HL-60/S4 (cell line): ENCODE measurements at regions not wholly inside any gene's neighbourhood (a gene's known extent, or its start where the extent isn't known, plus 50 kb on each side); places are given as distances from the start of the nearest gene placed in this dataset.

ENCODE experiments used
- in situ Hi-C: fragments of 300-500 bp; cut with MboI; formaldehyde crosslinking; loops from 2 replicates; pipeline ENCODE4 v1.14.3; 2022; ENCODE audit warnings: low sequenced_read_pairs

DNA sequence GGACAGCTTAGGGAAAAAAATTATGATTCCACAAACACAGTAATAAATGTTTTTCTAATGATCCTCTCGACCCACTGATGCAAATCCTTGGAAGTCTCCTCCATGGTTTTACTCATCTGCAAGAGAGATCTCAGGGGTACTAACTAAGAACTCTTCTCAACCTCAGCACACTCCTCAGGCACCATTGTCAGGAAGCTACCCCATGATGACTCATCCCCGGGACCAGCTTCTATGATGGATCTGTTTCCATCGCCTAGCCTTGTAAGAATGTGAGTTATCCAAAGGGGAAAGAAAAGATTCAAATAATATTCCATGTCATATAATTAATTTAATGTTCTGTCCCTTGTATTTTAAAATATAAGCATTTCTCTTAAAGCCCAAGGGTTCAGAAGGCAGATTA lies 816.1 kb upstream of the IGFBP7 start:
- in situ Hi-C loops: no loop called here

DNA sequence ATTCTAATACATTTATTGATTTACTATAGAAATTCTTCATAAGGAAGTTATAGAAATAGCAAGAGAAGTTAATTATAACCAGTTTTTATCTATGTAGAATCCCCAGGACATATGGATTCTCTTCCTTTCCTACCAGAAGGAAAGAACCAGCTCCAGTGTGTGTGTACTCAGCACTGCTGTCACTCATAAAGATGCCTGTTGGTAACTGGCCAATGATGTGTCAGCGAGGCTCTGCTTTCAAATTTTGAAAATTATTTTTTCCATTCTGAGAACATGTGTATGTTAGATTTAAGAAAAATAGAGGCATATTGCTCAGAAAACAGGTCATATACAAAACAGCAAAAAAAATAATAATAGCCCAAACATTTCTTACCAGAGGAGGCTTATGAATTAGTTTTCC lies 814.8 kb upstream of the IGFBP7 start:
- in situ Hi-C loops: no loop called here

- in situ Hi-C loops: no loop called here
These were observed 806.3 kb upstream of the IGFBP7 start for GRCh38 chr4:57916479-57916878.

DNA sequence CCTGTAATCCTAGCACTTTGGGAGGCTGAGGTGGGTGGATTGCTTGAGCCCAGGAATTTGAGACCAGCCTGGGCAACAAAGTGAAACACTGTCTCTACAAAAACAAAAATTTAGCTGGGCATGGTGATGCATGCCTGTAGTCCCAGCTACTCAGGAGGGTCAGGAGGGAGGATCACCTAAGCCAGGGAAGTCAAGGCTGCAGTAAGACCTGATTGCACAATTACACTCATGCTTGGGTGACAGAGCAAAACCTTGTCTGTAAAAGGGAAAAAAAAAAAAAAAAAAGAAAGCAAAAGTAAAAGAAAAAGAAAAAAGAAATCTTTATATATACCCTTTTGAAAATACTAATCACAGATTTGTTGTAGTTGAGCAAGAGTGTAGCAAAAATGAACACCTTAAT lies 801.0 kb upstream of the IGFBP7 start:
- in situ Hi-C loops: no loop called here

DNA sequence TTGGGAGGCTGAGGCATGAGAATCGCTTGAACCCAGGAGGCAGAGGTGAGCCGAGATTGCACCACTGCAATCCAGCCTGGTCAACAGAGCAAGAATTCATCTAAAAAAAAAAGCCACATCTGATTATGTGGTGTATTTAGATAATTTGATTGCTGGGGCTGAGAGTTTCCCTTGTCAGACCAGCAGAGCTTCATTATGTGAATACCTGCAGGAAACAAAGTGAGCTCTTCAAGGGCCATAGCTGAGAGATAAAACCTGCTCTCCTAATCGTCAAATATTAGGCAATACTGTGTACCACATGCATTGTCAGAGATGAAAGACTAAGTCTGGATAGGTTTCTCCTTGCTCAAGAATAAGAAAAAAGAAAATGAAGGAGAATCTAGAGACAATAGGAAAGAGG lies 800.0 kb upstream of the IGFBP7 start:
- in situ Hi-C loops: no loop called here

GRCh38 chr4:57905965-57906364 lies 795.8 kb upstream of the IGFBP7 start:
- in situ Hi-C loops: no loop called here

DNA sequence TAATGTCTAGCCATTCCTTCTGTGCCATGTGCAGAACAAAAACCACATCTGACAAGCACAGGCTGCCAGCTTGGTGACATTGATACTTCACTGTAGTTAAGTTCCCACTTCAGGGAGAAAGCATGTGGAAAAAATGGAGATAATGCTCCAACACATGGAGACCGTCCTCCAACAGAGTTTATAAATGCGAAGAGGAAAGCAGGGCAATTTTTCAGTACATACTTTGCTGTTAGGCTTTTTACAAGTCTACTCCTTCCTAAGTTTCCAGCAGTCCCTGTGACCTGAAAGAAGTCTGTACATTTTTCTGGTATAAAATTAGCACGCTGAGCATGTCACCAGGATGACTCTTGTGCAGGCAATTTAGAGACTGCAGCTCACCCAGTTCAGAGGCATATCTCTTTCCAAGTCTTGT lies 766.9 kb upstream of the IGFBP7 start:
- in situ Hi-C loops: no loop called here

DNA sequence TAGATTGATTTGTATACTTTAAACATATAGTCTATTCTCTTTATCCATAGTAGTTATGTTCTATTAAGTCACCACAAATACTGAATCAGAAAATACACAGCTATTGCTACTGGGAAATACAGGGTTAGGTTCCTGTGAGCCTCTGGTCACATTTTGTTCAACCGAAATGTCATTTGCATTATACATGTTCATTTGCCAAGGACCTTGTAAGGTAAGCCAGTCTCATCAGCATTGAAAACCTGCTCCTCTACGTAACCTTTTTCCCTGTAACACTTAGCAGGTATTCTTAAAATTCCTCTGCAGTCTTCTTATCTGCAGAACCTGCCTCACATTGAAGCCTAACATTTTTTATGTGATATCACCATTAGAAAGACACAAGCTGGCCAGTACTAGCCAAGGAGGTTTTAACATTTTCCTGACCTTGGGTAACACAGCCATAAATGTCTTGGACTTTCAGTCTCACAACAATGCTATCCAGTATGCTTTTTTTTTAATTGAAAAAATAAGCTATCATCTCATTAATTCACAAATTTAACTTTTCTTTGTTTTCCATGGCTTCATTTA lies 765.7 kb upstream of the IGFBP7 start:
- in situ Hi-C loops: no loop called here

DNA sequence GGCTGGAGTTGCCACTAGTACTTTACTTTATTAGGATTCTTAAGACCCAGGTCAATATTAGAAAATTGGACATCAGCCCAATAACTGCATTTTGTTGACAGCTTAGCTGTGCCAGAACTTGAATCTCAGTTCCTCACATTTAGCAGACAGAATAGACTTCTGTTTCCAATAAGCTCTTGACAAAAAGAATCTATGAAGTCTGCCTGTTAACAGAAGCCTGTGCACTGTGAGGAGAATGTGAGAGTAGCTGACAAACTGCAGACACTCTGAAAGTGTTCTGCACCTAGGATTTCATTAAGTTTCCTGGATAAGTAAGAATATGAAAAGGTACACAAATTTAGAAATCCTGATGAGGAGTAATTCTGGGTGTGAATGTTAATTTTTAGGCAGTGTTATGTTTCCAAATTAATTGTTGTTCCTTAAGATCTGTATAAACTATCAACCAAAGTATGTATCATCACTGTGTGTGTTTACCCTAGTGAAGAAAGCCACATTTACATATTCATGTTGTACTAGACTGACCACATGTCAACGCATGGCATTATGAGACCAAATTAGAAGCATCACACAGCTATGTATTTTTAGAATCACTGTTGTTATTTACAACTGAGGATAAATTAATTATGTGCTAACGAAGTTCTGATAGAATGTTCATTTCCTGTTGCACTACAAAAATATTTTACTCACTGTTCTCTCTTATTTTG lies 756.4 kb upstream of the IGFBP7 start:
- in situ Hi-C loops: no loop called here

GRCh38 chr4:57865264-57865663 lies 755.1 kb upstream of the IGFBP7 start:
- in situ Hi-C loops: no loop called here

DNA sequence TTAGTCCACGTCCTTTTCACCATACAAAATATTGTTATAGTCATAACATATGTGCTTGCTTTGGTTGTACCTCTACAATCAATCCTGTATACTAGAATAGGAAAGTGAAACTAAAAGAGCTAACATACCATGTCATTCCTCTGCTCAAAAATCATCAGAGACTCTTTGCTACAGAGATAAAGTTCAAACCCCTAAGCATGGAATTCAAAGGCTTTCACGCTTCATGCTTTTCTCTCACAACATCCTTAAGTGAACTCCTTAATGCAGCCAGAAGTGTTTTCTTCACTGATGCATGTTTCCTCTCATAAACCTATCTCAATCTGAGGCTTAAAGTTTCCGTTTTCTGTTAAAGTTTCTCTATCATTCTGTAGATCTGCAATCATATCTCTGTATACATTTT lies 744.6 kb upstream of the IGFBP7 start:
- in situ Hi-C loops: no loop called here

GRCh38 chr4:57850141-57850540 lies 740.0 kb upstream of the IGFBP7 start:
- in situ Hi-C loops: no loop called here

- in situ Hi-C loops: no loop called here
These were observed 721.9 kb upstream of the IGFBP7 start for GRCh38 chr4:57832083-57832482.

DNA sequence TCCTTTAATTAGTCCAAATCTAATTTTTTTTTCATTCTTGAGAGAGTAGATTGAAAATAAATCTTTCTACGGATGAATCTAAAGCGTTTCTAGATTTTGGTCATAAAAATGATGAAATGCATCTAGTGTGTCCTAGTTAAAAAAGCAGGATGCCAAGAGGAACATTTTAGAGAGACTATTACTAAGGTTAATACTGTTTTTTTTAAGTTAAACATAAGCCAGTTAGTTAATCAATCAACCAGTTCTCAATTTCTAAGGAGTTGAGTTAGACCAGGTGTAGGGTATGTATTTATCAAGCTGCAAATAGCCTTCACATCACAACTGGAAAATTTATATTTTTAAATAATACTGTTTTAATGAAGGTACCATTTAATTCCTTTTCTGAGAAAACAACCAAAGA lies 679.5 kb upstream of the IGFBP7 start:
- in situ Hi-C loops: no loop called here

DNA sequence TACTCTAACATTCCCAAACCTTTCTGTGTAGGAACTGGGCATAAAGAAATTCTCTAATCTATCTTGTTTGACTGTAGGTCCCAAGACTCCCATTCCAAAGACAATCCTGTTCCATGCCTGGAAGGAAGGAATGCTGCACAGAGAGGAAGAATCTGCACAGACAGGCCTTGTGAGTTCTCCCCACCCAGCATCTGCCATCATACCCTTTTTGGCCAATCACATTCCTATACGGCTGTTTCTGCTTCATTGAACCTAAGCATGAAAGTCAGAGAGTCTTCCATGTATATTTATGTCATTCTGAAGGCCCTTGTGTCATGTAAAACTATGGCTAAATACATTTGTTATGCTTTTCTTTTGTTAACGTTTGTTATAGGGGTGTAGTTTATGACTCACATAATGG lies 667.7 kb upstream of the IGFBP7 start:
- in situ Hi-C loops: no loop called here

GRCh38 chr4:57774681-57775080 lies 664.5 kb upstream of the IGFBP7 start:
- in situ Hi-C loops: no loop called here

DNA sequence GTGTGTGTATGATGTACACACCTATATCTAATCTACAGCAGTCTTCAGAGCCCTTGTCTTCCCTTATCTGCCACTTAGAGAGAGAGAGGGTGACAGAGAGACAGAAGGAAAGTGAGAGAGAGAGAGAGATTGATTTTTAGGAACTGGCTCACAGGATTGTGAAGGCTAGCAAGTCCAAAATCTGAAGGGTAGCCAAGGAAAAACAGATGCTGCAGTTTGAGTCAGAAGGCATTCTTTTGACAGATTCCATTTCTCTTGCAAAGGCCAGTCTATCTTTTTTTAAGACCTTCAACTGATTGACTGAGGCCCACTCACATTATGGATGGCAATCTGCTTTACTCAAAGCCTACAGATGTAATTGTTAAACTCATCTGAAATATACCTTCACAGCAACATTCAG lies 664.0 kb upstream of the IGFBP7 start:
- in situ Hi-C loops: no loop called here

DNA sequence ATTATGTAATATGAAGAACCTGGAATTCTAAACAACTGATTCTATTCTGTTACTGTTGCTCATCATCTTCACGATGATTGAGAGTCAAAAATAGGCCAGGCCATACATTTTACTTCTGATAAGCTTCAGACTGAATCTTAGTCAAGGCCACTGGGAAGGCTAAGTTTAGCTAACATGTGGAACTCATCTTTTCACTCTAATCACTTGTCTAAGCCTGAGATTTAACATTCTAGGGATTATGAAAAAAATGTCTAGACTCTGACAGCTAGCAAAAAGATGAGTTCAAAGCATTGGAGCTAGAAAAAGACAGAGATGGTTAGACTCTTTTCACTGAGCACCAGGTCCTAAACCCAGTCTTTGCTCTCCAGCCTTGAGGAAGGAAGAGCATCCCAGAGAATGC lies 656.2 kb upstream of the IGFBP7 start:
- in situ Hi-C loops: no loop called here

DNA sequence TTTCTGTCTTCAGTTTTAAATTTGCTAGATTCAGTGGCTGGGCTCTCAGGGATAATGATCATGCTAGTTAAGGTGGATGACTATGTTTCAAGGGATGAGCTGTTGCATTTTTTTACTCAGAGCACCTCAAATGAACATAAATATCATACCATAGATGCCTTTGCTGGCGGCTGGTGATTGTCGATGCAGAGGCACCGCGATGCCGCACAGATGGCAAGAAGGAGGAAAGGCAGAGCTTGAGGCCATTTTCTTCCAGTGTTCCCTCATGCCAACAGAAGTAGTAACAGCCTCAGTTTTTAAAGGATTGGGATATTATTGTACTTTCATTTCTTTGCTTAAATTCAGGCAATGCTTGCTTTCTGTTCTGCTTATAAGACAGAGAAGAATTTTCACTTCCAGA lies 654.7 kb upstream of the IGFBP7 start:
- in situ Hi-C loops: no loop called here

DNA sequence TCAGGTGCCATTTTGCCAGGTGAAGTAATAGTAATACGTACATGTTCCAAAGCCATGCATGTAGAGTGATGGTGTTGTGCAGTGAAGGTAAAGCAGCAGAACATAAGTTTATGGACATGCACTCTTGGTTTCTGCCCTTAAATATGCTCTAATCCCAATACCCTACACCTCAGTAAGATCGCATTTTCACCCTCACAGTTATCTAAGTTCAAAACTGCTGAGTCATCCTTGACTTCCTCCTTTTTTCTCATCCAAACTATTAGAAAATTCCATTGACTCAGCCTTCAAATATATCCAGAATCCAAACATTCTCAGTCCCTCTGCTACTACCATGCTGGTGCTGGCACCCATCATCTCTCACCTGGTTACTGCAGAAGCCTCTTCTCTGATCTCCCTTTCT lies 652.9 kb upstream of the IGFBP7 start:
- in situ Hi-C loops: no loop called here

DNA sequence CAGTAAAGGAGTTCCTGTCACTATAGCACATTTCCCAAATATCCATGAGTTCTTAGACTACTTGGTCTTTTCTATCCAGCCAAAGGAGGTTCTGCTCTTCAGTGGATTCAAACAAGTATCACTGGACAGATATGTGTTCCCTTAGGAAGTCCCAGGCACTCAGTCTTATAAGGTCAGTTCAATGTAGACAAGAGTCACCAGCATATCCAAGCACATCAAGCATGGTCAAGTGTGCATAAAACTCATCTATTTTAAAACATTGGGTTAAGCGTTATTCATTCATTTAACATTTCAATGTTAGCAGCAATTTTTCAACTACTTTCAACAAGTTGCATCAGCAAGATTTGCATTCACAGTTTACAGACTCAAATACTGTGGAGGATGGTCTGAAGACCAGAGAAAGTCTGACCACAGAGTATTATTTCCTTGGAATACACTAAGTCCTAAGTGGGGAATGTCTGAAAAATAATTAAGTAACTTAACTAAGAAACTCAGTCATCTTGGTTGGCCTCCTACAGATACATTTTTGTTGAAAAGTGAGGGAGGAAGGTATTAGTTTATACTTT lies 630.5 kb upstream of the IGFBP7 start:
- in situ Hi-C loops: no loop called here

- in situ Hi-C loops: no loop called here
These were observed 626.6 kb upstream of the IGFBP7 start for GRCh38 chr4:57736781-57737180.
